Skeletal muscle cell (primary cell): ENCODE measurements at regions not wholly inside any gene's neighbourhood (a gene's known extent, or its start where the extent isn't known, plus 50 kb on each side); places are given as distances from the start of the nearest gene placed in this dataset.
A peak's percentile ranks its signal among the peaks of the same experiment; 100 is the strongest.

Experiments
- DNase-seq: peaks from one replicate; pipeline ENCODE4 v3.0.0-alpha.2; 2010; ENCODE audit warnings: low read depth
- H3K4me3 ChIP-seq: 2 replicates; pipeline ENCODE4 v1.5.1; 2011; ENCODE audit warnings: low read depth, mild to moderate bottlenecking, control low read depth, low read length, moderate library complexity

DNA sequence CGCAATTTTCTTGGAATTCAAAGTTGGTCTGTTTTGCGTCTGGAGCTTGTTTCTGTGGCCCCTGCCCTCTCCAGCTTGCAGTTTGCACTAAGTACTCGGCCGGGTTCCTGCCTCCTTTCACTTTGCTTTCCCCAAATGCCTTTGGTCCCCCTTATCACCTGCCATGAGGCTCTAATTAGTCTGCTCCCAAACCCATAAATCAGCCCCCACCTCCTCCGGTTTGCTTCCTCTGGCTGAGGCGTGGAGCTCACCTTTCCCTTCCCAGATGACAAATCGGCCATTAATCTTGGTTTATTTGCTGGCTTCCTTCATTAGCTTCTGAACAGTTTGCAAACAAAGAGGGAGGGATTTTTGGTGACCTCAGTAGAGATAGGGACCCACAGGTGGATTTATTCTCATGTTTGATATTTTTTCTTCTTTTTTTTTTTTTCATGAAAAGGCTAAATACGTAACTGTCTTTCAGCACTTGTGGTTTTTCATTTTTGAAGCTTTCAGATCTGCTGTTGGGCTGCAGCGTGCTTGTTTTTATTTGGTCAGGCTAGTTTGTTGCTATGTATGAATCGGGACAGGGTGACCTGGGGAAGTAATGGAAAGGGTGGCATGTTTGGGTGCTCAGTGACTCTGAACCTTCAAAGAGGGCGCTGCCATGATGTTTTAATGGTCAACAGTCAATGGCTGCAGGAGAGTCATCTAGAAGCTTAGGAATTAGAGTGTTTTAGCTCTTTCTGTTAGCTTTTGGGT, 121.7 kb upstream of the JAG1 start:
- no peak overlapping the region for H3K4me3 ChIP-seq

DNA sequence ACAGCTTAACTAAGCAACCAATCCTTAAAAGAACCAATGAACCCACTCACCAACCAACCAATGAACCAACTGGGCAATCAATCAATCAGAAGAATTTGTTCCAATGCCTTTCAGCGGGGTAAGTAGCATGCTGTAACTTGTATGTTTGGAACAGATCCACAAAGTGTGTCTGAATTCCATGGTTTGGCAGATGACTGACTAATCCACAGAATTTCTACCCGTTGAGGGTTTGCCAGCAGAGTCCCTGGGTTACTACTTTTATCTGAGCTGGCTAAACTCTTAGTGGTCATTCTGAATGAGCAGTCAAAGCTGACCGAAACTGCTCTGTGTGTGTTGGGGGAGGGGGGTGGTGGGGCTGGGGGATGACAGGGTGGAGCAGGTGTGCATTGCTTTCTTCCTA, 125.0 kb upstream of the JAG1 start:
- no peak overlapping the region for H3K4me3 ChIP-seq
- peak; percentile 39 for DNase-seq

More for the DNA sequence above, 121.7 kb upstream of the JAG1 start:
- no peak for DNase-seq

GRCh38 chr20:10799735-10800134, 125.9 kb upstream of the JAG1 start:
- no peak for DNase-seq
- no peak overlapping the region for H3K4me3 ChIP-seq

DNA sequence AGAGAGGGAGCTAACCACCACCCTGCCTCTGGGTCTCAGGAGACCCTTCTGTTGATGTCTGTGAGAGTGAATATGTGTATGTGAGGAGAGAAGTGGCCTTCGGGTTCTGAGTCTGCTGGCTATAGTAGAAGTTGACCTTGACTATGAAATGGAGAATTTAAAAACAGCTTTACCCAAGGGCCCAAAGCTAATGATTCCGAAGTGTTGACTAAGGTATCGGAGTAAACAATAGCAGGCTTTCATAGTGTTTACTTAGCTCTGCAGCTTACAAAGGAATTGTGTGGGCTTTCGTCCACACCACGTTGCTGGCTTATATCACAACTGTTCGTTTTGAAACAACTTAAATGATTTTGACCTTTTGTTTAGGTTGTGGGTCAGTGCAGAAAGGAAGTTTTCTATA, 126.5 kb upstream of the JAG1 start:
- H3K4me3 ChIP-seq, result no peak overlapping the region
- DNase-seq, result no peak

GRCh38 chr20:10802236-10802635, 128.4 kb upstream of the JAG1 start:
- H3K4me3 ChIP-seq, result no peak overlapping the region
- no peak for DNase-seq

DNA sequence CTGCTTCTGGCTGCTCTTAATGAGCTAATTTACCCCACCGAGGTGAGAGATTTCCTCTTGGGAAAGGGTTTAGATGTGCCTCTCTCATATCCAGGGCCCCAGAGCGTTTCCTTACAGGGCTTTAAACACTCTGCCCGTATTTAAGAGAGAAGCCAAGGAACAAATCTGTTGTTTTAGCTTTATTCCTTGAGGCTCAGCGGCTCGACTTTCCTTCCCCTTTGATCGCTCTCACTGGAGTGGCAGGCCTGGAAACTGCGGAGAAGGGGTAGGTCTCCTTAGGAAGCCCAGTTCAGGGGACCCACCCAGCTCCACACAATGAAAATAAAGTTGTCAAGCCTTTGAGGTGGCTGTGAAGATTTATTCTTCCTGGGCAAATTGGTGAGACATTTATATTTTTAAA, 132.0 kb upstream of the JAG1 start:
- H3K4me3 ChIP-seq, result no peak overlapping the region
- no peak for DNase-seq

GRCh38 chr20:10806539-10806938, 132.7 kb upstream of the JAG1 start:
- H3K4me3 ChIP-seq, result no peak overlapping the region
- DNase-seq, result no peak

GRCh38 chr20:10807013-10807412, 133.2 kb upstream of the JAG1 start:
- DNase-seq, result no peak
- H3K4me3 ChIP-seq, result no peak overlapping the region

DNA sequence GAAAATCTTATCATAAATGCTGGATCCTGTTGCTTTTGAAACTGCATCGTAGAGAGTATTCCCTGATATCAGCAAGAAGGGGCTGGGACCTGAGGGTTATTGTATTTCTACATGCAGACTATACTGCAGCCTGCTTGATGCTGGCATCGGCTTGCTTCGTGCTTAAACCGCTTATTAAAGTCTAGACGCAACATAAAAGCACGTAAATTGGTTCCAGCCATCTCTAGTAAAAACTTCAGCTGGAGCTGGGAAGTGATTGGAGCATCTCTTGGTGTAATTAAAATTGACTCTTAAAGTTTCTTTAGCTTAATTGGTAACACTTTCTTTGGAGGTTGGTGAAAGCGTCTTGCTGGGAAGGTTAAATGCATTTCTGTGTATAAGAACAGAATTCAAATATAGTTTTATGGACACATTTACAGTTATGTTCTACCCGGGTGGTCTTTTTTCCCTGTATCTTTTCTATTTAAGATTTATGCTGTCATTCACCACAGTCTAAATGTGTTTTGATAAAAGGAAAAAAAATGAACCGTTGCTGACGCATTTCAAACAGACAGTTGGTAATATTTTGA, 139.0 kb upstream of the JAG1 start:
- H3K4me3 ChIP-seq, result no peak overlapping the region
- DNase-seq, result no peak

DNA sequence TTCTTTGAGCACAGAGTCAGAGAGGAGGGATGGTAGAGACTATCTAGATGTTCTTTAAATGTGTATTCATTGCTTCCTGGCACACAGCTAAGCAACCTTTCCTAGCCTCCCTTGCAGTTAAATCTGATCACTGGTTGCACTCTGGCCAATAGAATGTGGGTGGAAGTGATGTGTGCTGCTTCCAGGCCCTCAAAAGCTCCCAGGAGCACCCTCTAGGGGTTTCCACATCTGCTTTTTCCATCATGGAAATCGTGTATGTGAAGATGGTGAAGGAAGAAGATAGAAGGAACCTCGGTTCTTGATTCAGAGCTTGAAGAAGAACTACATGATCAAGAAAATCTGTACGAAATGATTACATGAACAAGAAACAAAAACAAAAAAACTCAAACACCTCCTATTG, 149.8 kb upstream of the JAG1 start:
- DNase-seq, result no peak
- no peak overlapping the region for H3K4me3 ChIP-seq

DNA sequence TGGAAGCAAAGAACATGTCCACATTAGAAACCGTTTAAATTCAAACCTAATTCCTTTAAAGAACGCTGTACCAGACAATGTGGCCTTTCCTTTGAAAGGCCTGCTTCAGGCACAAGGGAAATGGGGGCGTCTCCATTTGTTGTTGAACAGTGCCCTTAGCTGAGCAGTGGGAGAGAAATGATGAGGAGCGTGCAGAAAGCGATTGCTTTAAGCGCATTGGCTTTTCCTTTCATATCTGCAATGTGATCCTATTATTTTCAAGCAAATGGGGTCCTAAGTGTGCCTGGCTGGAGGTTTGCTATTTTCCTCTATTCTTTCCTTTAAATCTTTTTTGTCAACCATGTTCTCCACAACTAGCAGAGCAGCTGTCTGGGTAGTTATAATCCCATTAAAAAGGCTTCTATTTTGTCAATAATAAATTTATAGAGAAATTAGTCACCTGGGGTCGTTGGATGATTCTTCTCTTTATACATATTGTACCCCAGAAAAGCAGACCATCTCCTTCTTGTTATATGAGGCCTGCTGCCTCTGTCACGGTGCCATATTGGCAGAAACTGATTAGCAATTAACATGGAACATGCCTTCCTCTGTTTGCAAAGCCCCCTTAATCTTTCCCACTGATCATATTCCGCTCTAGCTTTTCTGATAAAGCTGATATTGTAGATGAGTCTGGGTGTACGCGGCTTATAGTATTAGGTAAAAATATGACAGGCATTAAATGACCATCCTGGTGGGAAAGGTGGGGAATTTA, 151.1 kb upstream of the JAG1 start:
- no peak overlapping the region for H3K4me3 ChIP-seq
- DNase-seq, result no peak

DNA sequence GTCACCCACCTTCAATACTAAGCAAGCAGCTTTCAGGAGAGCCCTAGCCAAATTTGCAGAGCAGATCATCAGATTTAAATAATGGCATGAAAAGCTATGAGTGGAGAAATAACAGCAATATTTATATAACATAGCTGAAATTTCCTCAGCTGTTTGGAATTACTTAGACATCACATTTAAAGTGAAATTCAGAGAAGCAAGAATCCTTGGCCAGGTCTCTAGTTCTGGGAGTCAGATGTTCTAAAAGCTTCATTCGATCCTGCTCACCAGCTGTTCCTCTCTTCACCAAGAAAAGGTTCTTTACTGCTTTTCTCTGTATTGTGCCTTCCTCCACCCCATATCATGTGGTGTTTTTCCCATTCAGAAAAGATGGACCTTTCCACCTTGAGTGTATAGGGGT, 152.3 kb upstream of the JAG1 start:
- no peak overlapping the region for H3K4me3 ChIP-seq
- no peak for DNase-seq

DNA sequence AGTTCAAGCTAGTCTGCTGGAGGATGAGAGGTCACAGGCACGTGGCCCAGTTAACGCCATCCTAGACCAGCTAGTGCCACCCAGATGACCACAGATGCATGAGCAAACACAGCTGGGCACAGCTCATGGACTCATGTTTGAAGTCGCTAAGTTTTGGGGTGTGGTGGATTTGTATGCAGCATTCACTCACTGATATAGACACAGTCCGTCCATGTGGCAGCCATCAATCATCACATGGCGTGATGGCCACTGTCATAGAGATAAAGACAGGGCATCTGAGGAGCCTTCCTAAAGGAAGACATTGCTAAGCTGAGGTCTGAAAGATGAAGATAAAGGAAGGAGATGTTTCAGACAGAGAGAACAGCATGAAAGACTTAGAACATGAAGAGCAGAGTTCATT, 154.4 kb upstream of the JAG1 start:
- DNase-seq, result no peak
- H3K4me3 ChIP-seq, result no peak overlapping the region

DNA sequence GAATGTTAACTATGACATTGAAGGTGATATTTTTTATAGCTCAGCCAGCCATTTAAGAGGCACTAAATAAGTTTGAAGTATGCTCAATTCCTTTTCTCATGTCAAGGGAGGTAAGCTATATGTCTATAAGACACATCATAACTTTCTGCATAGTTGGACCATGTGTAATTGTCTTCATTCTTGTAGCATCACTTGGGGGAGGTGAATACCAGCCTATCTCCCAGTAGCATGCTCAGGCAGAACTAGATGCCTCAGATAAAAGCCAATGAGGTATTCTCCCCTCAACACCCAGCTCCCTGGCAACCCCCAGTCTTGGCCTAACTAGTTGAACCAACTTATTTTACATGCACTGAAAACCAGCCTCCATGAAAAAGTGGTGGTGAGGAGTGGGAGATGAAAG, 158.3 kb upstream of the JAG1 start:
- no peak for DNase-seq
- no peak overlapping the region for H3K4me3 ChIP-seq

DNA sequence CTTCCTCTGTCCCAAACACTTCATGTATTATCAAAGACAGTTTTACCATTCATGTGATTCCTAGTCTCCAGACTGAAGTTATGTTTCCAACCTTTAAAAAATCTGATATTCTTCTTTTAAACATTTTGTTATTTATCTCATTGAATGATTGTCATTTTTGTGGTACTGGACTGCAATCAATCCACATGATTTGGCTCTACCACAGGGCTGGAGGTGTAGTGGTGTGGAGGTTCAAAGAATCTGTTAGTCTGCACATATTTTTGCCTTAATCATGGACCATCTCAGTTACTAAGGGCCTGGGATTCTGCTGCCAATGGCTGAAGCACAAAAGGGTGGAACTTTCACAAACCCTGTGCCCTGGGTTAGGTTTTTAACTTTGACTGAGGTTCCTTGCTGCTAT, 164.1 kb upstream of the JAG1 start:
- H3K4me3 ChIP-seq, result no peak overlapping the region
- no peak for DNase-seq

DNA sequence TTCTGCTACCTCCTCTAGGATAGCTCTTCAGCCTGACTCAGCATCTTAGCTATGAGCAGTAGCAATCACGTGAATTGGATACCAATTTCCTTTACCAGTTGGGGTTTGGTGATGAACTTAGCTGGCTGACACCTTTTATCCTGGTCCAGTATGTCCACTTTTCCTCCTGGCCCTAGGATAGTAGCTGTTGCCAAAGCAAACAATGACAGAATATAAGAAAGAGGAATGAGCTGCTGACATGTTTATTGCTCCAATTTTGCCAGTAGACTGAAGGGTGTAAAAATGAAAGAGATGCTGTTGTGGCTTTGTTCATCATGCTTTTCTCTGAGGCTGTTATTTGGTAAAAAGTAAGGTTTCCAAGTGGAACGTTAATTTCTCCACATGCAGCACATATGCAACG, 168.3 kb upstream of the JAG1 start:
- H3K4me3 ChIP-seq, result no peak overlapping the region
- peak; percentile 64 for DNase-seq

GRCh38 chr20:10843146-10843711, 169.4 kb upstream of the JAG1 start:
- DNase-seq, result peak; percentile 24
- no peak overlapping the region for H3K4me3 ChIP-seq

- no peak overlapping the region for H3K4me3 ChIP-seq
Measured at GRCh38 chr20:10846766-10847165, 173.0 kb upstream of the JAG1 start.

GRCh38 chr20:10848810-10849370, 175.1 kb upstream of the JAG1 start:
- no peak overlapping the region for H3K4me3 ChIP-seq
- DNase-seq, result peak; percentile 92

More at GRCh38 chr20:10846766-10847165, 173.0 kb upstream of the JAG1 start:
- DNase-seq, result no peak

DNA sequence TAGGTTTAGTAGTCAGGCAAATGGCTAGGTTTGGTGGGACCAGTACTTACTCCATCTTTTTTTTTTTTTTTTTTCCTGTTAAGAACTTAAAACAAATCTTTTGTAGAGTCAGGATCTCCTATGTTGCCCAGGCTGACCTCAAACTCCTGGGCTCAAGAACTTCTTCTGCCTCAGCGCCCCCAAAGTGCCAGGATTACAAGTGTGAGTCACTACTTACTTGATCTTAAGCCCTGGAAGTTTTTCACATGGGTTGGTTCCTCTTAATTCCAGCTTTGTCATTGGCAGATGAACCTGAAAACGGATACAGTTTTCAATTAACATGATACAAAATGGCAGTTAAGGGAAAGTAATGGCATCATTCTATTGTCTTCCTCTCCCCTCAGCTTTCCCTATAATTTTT, 179.4 kb upstream of the JAG1 start:
- no peak overlapping the region for H3K4me3 ChIP-seq
- no peak for DNase-seq
